HG02885 (cell line): ENCODE measurements at regions not wholly inside any gene's neighbourhood (a gene's known extent, or its start where the extent isn't known, plus 50 kb on each side); places are given as distances from the start of the nearest gene placed in this dataset.

Experiments used
- ATAC-seq: cut with Tn5 transposase; IDR thresholded peaks from one replicate; pipeline ENCODE4 v1.9.1; 2021; ENCODE audit warnings: mild to moderate bottlenecking; ENCODE audit not compliant: unreplicated experiment, poor library complexity

GRCh38 chr14:87205811-87206210 lies 787.2 kb downstream of the GALC start:
- ATAC-seq, result no peak

DNA sequence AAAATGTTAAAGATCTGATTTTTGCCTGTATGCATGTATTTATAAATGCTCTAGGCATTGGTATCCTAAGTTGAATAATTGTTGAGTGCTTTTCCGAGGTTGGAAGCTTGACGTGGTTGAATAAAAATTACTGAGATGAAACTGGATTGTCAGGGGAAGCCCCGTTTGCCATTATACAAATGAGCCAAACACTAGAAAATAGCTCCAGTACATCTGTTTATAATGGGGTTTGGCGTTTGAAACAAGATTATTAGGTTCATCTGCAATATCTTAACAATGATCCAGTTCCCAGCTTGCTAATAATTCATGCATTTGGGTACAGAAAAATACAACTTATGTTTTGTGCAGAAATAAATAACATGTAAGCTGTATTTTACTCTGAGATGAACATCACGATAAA lies 789.6 kb downstream of the GALC start:
- ATAC-seq, result no peak

DNA sequence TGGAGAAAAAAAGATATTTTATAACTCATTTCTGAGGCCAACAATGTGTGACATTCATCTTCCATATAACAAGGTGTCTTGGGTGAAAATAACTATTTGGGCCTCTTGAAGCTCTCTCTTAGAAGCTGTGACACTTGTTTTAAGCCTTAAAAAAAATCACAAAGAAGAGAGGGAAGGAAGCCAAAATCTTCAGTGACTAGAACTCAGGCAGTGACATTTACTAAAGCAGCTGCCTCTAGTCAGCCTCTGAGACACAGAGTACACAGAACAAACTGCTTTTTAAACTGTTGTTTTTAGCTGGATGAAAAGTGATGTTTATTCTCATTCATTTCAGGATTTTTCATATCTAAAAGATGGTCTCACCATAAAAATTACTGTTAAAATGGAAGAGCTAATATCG lies 793.6 kb downstream of the GALC start:
- no peak for ATAC-seq

GRCh38 chr14:87196436-87196835 lies 796.5 kb downstream of the GALC start:
- no peak for ATAC-seq

DNA sequence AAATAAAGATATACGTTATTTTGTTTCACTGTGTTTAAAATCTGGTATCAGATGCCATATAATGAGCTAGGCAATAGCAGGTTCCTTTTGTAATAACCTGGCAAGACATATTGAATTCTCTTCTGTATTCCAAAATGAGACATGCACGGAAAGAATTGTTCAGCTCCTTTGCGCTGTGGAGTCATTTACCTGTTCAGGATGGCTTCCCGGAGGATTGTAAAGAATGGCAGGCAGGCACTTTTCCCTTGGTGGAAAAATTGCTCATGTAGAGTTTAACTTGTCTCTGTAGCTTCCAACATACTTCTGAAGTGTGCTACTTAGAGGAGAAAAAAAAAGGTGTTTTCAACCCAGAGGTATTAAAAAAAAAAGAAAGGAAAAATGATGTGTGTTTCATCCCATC lies 805.2 kb downstream of the GALC start:
- no peak for ATAC-seq

GRCh38 chr14:87186737-87187136 lies 806.2 kb downstream of the GALC start:
- no peak for ATAC-seq

- ATAC-seq, result no peak
Measured at GRCh38 chr14:87185961-87186560, 806.9 kb downstream of the GALC start.

DNA sequence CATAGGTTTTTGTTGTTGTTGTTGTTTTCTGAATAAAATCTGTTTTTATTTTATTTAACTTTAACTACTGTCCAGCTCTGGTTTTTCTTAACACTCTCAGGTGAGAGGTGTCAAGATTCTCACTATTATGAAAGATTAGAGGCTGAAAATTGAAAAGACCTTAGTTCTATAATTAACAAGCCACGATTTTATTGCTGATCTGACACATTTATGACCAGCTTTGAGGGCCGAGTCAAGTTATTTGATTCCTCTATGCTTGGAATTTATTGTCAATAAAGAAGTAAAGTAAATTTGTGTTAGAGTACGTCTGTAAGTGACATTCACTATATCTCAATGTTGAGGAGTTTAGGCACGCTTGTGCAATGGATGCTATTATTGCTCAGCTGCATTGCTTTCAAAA lies 808.8 kb downstream of the GALC start:
- no peak for ATAC-seq

GRCh38 chr14:87181288-87181687 lies 811.7 kb downstream of the GALC start:
- no peak for ATAC-seq

DNA sequence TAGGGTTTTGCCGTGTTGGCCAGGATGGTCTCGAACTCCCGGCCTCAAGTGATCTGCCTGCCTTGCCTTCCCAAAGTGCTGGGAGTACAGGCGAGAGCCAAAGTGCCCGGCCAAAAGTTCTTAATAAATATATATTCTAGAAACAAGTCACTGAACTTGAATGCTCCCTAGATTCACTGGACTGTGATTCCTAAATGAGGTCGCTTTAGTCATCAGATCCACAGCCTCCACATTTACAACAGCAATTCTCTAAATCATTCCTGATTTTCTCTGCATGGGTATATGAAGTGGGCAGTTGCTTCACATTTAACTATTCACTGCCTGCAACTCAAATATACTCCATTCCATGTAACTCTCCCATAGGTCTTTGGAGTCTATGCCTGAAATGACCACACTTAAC lies 813.0 kb downstream of the GALC start:
- no peak for ATAC-seq

- no peak for ATAC-seq
Measured at GRCh38 chr14:87178277-87178676, 814.7 kb downstream of the GALC start.

GRCh38 chr14:87175175-87175574 lies 817.8 kb downstream of the GALC start:
- no peak for ATAC-seq

DNA sequence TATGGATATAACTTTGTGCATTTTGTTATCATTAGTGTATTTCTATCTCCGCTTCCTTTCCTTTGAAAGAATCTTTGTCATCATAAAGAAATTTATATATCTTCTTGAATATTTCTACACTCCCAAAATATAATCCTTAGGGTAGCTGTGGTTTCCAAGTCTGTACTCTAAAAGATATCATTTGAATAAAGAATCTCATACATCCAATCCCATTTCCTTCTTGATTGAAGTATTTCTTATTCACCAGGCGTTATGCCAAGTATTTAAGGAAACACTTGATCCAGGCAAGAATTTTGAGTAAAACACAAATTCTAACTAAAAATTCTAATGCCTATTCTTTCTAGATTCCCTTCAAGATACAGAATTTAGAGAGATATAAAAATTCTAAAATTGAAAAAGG lies 821.8 kb downstream of the GALC start:
- ATAC-seq, result no peak

GRCh38 chr14:87170179-87170578 lies 822.8 kb downstream of the GALC start:
- no peak for ATAC-seq

- ATAC-seq, result no peak
Measured at GRCh38 chr14:87169362-87169761, 823.6 kb downstream of the GALC start.

GRCh38 chr14:87161502-87161901 lies 831.5 kb downstream of the GALC start:
- no peak for ATAC-seq

GRCh38 chr14:87160989-87161388 lies 832.0 kb downstream of the GALC start:
- no peak for ATAC-seq

- ATAC-seq, result no peak
Measured at GRCh38 chr14:87158283-87158682, 834.7 kb downstream of the GALC start.

DNA sequence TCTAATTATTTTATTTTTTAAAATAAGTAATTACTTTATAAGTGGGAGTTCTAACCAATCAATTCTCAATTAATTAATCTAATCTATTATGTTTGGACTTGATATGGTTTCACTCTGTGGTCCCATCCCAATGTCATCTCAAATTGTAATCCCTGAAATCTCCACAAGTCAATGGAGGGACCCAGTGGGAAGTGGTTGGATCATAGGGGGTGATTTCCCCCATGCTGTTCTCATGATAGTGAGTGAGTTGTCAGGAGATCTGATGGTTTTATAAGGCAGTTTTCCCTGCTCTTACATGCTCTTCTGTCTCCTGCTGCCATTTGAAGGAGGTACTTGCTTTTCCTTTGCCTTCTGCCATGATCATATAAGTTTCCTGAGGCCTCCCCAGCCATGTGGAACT lies 836.1 kb downstream of the GALC start:
- no peak for ATAC-seq

GRCh38 chr14:87155856-87156488 lies 837.0 kb downstream of the GALC start:
- no peak for ATAC-seq

DNA sequence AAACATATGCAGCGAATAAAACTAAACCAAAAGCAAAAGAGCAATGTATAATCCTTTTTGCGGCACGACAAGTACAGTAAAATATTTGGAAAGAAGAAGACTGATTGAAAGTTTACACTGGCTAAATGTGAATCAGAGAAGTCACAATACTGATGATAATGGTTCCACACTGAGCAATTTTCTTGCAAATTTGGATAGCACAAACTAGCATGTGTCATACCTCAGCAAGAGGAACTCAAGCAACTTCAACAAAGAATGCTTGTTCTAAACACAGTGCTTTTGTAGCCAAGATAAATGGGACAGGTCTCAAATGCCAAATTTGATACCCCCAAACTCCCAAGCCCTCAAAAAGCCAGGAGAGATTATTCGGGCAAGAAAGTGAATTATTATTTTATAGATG lies 839.1 kb downstream of the GALC start:
- no peak for ATAC-seq

- ATAC-seq, result no peak
Measured at GRCh38 chr14:87153391-87153790, 839.6 kb downstream of the GALC start.
